ENCODE measurements at regions not wholly inside any gene's neighbourhood (a gene's known extent, or its start where the extent isn't known, plus 50 kb on each side); places are given as distances from the start of the nearest gene placed in this dataset.

DNA sequence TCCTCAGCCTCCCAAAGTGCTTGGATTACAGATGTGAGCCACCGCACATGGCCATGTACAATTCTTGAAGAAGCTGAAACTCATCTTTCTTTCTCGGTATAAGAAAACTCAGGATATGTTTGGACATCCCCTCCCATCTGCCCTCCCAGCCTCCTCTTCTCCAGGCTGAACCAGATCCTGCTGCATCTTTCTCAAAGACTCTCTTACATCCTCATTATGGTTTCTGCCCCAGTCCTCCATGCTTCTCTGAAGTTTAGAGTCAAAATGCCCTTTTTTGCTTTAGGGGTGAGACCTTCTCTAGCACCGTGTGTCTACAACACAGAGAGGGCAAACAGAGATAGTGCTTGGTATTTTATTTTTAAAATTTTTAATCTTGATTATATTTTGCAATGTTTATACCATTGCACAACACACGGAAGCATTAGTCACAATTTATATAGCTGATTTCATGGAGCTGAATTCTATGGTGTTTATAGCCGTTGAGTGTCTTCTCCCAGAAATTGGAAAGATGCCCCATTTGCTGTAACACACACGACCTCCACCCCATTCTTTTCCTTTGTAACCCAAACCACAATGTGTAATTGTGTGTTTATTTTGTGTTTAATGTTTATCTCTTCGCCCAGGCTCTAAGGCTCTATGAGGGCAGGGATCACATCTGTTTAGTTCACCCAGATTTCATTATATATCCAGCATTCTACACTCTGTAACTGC is 206.0 kb upstream of the TNP1 start:
- DNase-seq, result no peak
- no peak for TF ChIP-seq GATA1 (IDR thresholded peaks at IDR 0.05; ENCODE audit: low read depth, low read length)
- no peak for TF ChIP-seq POLR2A (IDR thresholded peaks at IDR 0.05; ENCODE audit: low read length)

GRCh38 chr2:217065012-217065290 is 205.1 kb upstream of the TNP1 start:
- TF ChIP-seq POLR2A (IDR thresholded peaks at IDR 0.05; ENCODE audit: low read length) (no peak), GATA1 (IDR thresholded peaks at IDR 0.05; ENCODE audit: low read depth, low read length) (no peak)
- no peak for DNase-seq

- TF ChIP-seq GATA1 (IDR thresholded peaks at IDR 0.05; ENCODE audit: low read depth, low read length) (no peak), POLR2A (IDR thresholded peaks at IDR 0.05; ENCODE audit: low read length) (no peak)
- no peak for DNase-seq
These were observed 204.6 kb upstream of the TNP1 start for GRCh38 chr2:217064234-217065011.

DNA sequence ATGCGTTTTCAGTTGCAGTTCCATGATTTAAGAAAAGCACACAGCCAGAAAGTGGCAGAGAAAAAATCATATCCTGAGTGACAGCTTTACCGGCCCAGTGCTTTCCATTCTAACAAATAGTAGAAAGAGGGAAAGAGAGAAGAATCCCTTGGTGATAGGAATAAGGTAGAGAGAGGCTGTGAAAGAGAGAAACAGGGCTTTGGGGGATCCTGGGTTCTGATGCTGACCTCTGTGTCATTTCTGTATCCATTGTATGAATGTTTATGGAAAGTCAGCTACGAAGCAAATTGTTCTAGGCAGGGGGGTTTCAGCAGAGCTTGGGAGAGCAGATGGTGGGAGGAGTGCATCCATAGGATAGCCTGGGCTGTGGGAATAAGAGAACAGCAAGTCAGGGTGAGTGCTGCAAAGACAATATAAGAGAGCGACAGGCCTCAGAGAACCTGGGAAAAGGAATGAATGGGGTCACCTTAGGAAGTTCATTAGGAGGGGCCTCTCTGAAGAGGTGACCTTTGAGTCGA is 203.4 kb upstream of the TNP1 start:
- DNase-seq, result no peak
- TF ChIP-seq POLR2A (IDR thresholded peaks at IDR 0.05; ENCODE audit: low read length) (no peak), GATA1 (IDR thresholded peaks at IDR 0.05; ENCODE audit: low read depth, low read length) (no peak)

- TF ChIP-seq GATA1 (IDR thresholded peaks at IDR 0.05; ENCODE audit: low read depth, low read length), result no peak
- DNase-seq, result no peak
These were observed 202.9 kb upstream of the TNP1 start for GRCh38 chr2:217062768-217063167.

- TF ChIP-seq GATA1 (IDR thresholded peaks at IDR 0.05; ENCODE audit: low read depth, low read length), result no peak
- no peak for DNase-seq
These were observed 202.1 kb upstream of the TNP1 start for GRCh38 chr2:217061916-217062505.

DNA sequence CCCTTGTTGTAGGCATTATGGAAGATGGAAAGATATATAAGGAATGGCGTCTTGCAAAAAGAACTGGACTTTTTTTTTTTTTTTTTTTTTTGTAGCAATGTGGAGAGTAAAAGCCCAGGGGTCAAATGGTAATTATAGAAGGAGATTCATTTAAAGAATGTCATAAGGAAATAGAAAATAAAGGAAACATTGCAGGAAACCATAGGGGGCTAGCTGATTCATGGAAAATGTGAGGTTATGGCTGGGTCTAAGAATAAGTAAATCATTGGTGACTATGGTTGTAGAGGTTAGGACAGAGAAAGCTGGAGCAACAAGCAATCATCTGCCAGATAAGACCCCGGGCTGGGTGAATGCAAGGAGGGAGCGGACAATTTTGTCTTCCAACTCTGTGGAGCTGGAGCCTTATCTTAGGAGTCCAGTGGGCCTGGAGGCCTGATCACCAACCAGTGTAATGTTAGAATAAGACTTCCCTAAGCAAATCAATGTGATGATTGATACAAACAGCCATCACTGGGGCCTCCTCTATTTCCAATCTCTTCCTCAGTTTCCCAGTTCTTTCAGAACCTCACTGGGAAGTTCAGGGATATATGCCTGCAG is 201.2 kb upstream of the TNP1 start:
- no peak for DNase-seq
- TF ChIP-seq GATA1 (IDR thresholded peaks at IDR 0.05; ENCODE audit: low read depth, low read length), result no peak
- TF ChIP-seq POLR2A (IDR thresholded peaks at IDR 0.05; ENCODE audit: low read length), result no peak

DNA sequence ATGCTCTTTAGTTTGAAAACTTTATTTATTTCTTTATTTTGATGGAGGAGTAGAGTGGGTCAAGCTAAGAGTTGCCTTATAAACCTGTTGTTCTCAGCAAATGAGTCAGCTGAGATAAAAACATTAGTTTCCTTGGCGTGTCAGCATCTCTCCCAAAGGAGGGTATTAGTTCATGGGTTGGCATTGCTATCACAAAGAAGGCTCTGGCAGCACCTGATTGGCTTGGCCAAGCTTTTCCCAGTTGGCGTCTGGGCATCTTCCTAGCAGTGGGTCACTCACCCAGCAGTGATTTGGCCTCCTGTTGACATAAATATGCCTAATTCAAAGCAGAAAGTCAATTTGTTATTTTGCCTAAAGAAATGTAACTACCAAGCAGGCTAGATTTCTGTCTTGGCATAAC is 200.7 kb upstream of the TNP1 start:
- no peak for DNase-seq
- TF ChIP-seq GATA1 (IDR thresholded peaks at IDR 0.05; ENCODE audit: low read depth, low read length) (no peak), POLR2A (IDR thresholded peaks at IDR 0.05; ENCODE audit: low read length) (no peak)

DNA sequence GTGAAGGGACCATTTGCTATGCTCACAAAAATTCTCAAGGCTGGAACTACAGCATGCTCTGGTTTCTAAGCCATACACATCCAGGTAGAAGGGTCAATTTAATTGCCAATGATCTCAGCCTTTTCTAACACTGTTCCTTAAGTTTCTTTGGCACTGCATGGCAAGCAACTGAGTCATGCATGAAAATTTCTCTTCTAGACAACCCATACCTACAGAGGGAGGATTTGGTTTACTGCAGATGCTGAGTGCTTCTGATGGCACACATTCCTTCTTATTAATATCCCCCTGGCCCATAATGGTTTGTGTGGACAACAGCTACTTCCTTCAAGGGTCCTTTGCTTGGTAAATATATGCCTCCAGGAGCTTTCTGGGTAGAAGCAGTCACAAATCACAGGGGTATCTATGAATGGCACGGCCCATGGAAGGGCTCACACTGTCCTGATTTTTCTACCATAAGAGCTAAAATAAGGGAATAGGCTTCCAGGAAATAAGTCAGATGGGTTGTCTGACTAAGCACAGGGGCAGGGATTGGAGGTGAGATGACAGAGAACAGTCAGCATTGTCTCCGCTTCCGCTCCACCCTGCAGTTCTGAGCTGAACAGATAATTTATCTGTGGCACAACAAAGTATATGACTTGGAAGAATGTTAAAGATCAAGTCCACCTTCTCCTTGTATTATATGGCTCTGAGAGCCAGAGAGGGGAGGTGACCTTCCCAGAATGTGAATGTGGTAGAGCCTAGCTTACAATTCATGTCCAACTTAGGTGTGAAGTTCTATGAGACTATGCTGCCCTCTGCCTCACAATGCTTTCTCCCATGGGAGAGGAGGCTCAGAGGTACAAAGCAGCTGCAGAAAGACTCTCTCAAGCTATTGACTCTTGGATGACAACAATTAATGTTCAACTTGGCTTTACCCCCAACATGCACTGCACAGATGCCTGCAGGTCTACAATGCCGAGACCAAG is 199.2 kb upstream of the TNP1 start:
- peak; percentile 26 to 37 for DNase-seq
- TF ChIP-seq POLR2A (IDR thresholded peaks at IDR 0.05; ENCODE audit: low read length) (no peak), GATA1 (IDR thresholded peaks at IDR 0.05; ENCODE audit: low read depth, low read length) (no peak)

DNA sequence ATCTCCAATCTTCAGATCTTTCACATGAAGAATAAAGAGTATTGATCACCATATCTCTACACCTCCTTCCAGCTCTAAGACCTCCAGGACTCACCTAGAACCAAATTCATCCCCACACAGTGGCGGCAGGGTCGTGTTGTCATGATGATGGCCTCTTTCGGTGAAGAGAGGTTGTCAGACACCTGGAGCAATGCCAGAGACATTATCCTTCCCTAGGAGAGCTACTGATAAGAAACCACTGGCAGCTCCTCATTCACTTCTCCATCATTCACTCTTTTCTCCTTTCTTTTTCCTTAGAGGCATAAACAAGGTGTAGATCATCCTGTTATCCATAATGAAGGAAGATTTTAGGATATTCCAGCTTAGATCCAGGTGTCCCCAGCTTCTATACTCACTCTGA is 197.9 kb upstream of the TNP1 start:
- no peak for DNase-seq
- TF ChIP-seq POLR2A (IDR thresholded peaks at IDR 0.05; ENCODE audit: low read length) (no peak), GATA1 (IDR thresholded peaks at IDR 0.05; ENCODE audit: low read depth, low read length) (no peak)

GRCh38 chr2:217055624-217056023 is 195.8 kb upstream of the TNP1 start:
- DNase-seq, result no peak
- no peak for TF ChIP-seq POLR2A (IDR thresholded peaks at IDR 0.05; ENCODE audit: low read length)
- no peak for TF ChIP-seq GATA1 (IDR thresholded peaks at IDR 0.05; ENCODE audit: low read depth, low read length)

DNA sequence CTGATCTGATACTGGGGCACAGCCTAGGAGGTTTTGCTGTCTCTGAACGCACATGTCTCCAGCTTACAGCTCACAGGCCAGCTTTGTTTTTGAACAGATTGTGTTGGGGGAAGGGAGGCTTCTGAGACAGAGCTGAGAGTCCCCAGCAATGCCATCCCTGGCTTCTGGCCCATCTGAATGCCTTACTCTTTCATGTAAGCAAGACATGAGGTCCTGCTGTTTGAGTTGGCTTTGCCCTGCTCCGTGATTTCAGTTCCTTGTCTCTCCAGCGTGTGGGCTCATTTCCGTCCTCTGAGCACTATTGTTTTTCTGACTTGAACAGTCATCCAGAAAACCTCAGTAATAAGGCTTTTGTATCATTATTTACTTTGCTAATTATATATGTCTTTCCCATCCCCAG is 194.9 kb upstream of the TNP1 start:
- no peak for DNase-seq
- TF ChIP-seq POLR2A (IDR thresholded peaks at IDR 0.05; ENCODE audit: low read length) (no peak), GATA1 (IDR thresholded peaks at IDR 0.05; ENCODE audit: low read depth, low read length) (no peak)

DNA sequence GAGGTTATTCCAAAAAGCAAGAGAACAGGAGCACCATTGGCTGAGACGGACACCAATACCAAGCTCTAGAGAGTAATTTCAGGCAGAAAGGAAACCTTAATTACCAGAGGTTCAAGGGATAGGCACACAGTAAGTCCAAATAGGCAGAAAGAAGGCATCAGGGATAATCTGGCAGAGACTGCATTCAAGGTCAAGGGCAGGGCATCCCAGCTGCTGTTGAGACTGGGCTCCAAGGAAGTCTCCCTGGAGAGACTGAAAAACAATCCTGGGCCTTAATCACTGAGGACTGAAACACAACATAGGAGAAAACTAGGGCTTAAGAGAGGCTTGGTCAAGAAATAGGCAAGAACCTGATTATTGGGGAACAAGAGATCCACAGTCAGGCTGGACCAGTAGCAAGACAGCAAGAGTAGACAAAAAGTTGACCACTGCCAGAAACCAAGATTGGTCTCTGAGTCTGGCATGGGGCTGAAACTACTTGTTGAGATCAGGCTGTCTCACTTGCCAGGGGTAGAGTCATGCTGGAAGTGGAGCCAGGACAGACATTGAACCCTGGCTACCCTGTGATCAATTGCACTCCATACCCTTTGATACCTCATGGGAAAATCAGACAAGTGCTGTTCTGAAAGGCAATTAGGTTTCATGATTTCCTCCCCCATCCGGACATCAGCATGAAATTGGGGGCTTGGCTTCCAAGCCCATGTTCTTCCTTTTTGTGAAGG is 193.2 kb upstream of the TNP1 start:
- no peak for DNase-seq
- TF ChIP-seq GATA1 (IDR thresholded peaks at IDR 0.05; ENCODE audit: low read depth, low read length) (no peak), POLR2A (IDR thresholded peaks at IDR 0.05; ENCODE audit: low read length) (no peak)
